Medulla oblongata (tissue), 1 donor: ENCODE measurements at regions not wholly inside any gene's neighbourhood (a gene's known extent, or its start where the extent isn't known, plus 50 kb on each side); places are given as distances from the start of the nearest gene placed in this dataset.

Source experiments
- DNase-seq: peaks from one replicate; pipeline ENCODE4 v3.0.0-alpha.2; 2015; ENCODE audit errors: extremely low spot score

GRCh38 chr9:126017758-126018157 is 270.6 kb downstream of the PBX3 start:
- no peak for DNase-seq

- no peak for DNase-seq
These were observed 273.7 kb downstream of the PBX3 start for GRCh38 chr9:126020836-126021235.

GRCh38 chr9:126023962-126024361 is 276.8 kb downstream of the PBX3 start:
- DNase-seq = no peak

GRCh38 chr9:126024581-126025230 is 277.5 kb downstream of the PBX3 start:
- no peak for DNase-seq

- DNase-seq = no peak
These were observed 278.8 kb downstream of the PBX3 start for GRCh38 chr9:126025991-126026390.

- DNase-seq = no peak
These were observed 280.4 kb downstream of the PBX3 start for GRCh38 chr9:126027566-126027965.

DNA sequence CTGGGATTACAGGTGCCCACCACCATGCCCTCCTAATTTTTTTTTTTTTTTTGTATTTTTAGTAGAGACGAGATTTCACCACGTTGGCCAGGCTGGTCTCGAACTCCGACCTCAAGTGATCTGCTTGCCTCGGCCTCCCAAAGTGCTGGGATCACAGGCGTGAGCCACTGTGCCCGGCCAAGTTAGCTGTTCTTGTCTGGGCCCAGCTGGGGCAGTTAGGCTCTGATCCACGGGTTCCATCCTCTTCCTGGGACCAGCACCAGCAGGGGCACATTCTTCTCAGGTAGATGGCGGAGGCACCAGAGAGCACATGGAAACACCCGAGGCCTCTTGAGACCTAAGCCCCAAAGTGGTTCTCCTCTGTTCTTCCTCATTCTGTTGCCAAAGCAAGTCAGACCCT is 281.6 kb downstream of the PBX3 start:
- no peak for DNase-seq

GRCh38 chr9:126030716-126031115 is 283.5 kb downstream of the PBX3 start:
- DNase-seq = no peak

DNA sequence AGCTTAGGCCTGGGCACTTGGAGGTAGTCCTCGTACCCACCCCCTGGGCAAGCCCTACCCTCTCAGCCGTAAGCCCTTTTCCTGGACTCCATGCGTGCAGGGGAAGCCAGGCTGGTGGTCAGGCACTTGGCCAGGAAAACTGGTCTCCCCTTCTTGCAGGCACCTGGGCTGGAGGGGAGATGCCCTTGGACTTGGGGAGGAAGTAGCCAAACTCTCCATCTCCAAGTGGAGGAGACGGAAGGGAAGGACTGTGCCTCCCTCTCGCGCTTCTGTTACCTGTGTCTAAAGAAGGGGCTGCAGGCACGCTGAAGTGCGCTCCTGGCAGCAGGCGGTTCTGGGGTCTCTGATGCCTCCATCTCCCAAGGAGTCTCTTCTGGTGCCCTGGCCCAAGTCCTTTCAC is 283.9 kb downstream of the PBX3 start:
- DNase-seq = no peak

- DNase-seq = no peak
These were observed 285.0 kb downstream of the PBX3 start for GRCh38 chr9:126032135-126032534.

DNA sequence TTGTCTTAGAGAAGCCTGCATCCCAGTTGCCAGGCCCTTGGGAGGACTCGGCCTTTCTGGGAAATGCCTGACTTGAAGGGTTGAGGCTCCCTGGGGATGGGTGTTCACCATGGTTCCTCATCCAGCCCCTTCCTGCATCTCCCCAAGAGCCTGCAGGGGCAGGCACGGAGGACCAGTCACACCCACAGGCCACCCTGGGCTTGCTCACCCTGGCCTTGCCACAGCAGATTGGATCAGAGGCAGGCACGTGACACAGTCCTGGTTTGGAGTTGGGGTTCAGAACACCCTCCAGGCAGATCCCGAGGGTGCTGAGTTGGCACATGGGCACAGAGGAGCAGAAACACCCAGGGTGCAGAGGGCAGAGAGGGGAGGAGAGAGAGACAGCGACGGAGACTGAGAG is 286.1 kb downstream of the PBX3 start:
- DNase-seq = no peak

DNA sequence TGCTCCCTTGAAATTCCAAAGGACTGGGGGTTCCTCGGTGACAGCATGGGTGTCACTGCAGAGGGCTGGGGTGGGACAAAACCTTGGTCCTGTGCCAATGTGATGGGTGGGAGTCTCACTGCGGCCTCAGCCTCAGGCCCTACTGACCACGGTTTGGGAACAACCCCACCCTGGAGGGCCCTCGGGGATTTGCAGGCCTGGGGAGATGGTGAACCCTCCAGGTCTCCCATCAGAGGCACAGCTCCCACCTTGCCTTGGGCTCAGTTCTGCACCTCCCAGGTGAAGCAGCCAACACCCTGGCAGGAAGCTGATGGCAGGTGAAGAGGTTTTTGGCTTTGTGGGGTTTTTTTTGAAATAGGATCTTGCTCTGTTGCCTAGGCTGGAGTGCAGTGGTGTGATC is 286.8 kb downstream of the PBX3 start:
- DNase-seq = no peak

GRCh38 chr9:126036881-126037291 is 289.7 kb downstream of the PBX3 start:
- DNase-seq = no peak

GRCh38 chr9:126038790-126039189 is 287.8 kb upstream of the MVB12B start:
- DNase-seq = no peak

GRCh38 chr9:126043681-126044080 is 282.9 kb upstream of the MVB12B start:
- DNase-seq = no peak

GRCh38 chr9:126049088-126049487 is 277.5 kb upstream of the MVB12B start:
- no peak for DNase-seq

DNA sequence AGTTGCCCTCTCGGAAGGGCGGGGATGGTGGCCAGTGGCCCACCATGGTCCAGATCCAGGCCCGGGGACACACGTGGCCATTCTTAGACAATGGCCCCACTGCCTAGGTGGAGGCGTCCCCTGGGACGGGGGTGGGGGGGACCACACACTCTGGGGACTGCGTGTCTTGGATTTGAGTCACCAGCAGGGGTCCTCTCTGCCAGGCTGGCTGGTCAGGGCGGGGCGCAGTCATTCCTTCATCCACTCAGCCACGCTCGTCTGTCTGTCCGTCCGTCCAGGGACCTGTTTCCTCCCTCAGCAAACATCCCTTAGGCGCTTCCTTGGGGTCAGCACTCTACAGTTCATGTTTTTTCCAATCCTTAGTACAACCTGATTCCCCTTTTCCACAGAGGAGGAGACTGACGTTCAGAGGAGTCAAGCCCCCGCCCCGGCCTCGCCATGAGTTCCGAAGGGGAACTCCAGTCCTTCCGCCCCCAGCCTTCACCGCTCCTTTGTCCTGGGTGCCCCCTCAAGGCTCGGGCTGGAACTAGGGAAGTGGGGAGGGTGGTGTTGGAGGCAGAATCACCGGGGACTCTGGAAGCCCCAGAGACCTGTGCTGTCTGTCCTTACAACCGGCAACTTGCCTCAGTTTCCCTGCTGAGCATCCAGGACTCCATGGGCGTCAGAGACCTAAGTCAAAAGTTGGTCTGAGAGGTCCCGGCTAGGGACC is 276.6 kb upstream of the MVB12B start:
- DNase-seq = no peak

DNA sequence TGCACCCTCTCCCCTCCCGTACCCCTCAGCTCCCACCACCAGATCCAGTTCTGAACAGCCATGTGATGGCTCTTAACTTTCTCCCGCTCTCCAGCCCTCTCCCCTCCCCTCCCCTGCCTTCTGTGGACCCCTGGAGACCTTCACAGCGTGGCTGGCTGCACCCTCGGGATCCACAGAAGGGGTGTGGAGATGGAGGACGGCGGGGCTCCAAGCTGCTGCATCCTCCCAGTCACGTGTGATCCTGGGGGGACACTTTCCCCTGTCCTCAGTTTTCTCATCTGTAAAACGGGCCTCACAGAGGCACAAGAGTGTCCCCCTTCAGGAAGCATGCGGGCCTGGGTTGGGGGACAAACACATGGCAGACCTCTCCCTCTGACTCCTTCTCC is 276.0 kb upstream of the MVB12B start:
- DNase-seq = no peak

DNA sequence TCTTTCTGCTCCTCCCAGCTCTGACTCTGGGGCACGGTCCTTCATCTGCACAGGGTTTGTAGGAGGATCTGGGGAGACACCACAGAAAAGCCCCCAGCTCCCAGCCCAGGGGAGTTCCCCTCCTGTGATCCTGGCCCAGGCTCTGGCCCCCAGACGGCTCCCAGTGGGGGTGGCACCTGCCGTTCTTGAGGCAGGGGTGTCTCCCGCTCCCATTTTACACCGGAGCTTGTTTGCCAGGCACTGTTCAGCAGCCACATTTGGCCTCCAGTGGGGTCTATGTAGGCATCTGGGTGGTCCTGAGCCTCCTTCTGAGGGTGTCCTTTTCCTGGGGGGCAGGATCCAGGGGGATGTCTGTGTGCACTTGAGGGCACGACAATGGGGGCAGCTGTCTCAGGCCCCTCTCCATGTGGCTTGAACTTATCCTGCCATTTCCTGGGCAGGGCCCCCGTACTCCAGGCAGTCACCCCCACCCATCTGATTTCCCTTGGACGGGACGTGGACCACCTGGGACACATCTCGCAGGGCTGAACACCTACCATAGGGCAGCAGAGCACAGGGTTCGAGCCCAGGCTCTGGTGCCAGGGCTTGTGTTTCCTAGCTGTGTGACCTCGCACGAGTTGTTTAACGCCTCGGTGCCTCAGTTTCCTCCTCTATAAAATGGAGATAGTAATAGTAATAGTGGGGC is 275.0 kb upstream of the MVB12B start:
- no peak for DNase-seq

- DNase-seq = no peak
These were observed 273.8 kb upstream of the MVB12B start for GRCh38 chr9:126052791-126053190.

DNA sequence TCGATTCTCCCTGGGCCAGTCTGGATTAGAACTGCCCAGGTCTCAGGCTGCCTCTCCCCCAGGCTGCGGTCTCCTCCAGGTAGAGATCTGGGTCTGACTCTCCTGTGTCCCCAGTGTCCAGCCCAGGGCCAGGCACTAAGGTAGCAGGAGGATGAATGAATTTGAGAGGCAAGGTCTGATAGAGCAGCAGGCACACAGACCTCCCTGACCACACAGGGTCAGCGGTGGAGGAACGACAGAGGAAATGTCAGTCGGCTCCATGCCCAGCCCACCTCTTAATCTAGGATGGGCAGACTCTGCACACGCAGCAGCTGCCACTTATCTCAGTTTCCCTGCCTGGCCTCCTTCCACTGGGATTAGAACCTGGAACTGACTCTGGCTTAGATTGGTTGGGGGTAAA is 272.7 kb upstream of the MVB12B start:
- DNase-seq = no peak

DNA sequence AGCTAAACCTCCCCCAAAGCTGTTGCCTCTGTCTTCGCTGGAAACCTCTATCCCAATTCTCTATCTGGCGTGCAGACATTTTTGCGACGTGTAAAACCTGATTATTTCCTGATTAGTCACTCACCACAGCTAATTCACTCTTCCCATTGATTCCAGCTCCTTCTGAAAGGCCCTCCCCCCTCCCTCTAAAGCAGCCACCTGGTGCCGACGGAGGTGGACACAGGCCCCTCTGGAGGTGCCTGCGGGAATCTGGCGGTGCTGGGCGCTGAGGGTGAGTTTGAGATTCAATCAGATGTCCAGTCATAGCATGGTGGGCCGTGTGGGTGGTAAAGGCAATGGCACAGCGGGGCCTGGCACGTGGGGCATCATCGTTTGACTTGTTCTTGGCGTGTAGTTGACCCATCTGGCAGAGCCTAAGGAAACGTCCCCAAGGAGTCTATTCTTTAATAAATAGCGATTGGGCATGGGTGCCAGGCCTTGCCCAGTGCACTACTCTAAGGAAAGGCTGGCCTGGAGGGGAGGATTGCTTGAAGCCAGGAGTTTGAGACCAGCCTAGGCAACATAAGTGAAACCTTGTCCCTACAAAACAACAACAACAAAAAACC is 271.1 kb upstream of the MVB12B start:
- DNase-seq = no peak
